Large intestine (tissue), 3 donors: ENCODE measurements at regions not wholly inside any gene's neighbourhood (a gene's known extent, or its start where the extent isn't known, plus 50 kb on each side); places are given as distances from the start of the nearest gene placed in this dataset.

ENCODE experiments used
- DNase-seq, 2 donors: peaks; one replicate each; pipeline versions ENCODE4 v3.0.0 to v3.0.0-alpha.2; 2013
- H3K27ac ChIP-seq: one replicate; pipeline ENCODE4 v1.5.1; 2013; ENCODE audit warnings: low read length
- H3K27me3 ChIP-seq: 2 replicates; pipeline ENCODE4 v1.6.1; 2013; ENCODE audit warnings: low read length; ENCODE audit not compliant: control insufficient read depth, insufficient read depth
- H3K36me3 ChIP-seq: 2 replicates; pipeline ENCODE4 v1.6.1; 2013; ENCODE audit warnings: low read length; ENCODE audit not compliant: control insufficient read depth, insufficient read depth
- H3K4me1 ChIP-seq: one replicate; pipeline ENCODE4 v1.6.1; 2013; ENCODE audit warnings: low read length; ENCODE audit not compliant: control insufficient read depth, insufficient read depth
- H3K4me3 ChIP-seq: one replicate; pipeline ENCODE4 v1.5.1; 2013; ENCODE audit warnings: low read length
- H3K9me3 ChIP-seq: one replicate; pipeline ENCODE4 v1.6.1; 2013; ENCODE audit warnings: mild to moderate bottlenecking, low read depth, low read length, moderate library complexity; ENCODE audit not compliant: control insufficient read depth
- WGBS: methylation state at CpG from one replicate; pipeline ENCODE4 v1.1.5; 2013; ENCODE audit warnings: low lambda C conversion rate; ENCODE audit not compliant: insufficient coverage; 5-methylcytosine and 5-hydroxymethylcytosine counted together

- Histone ChIP-seq H3K36me3 (no peaks in the 10 kb centered on the region), H3K4me1 (no peaks in the 10 kb centered on the region), H3K4me3 (no peak overlapping the region), H3K27me3 (no peaks in the 10 kb centered on the region), H3K27ac (no peak overlapping the region), H3K9me3 (peaks cover 7% of the 10 kb centered on the region)
- no CpG with 5 or more reads among the region's 4 CpGs for WGBS
- no peak for DNase-seq
Measured at GRCh38 chr7:52670608-52671225, 364.7 kb upstream of the POM121L12 start.

- Histone ChIP-seq H3K4me1 (no peaks in the 10 kb centered on the region), H3K36me3 (no peaks in the 10 kb centered on the region), H3K9me3 (peaks cover 7% of the 10 kb centered on the region), H3K27me3 (no peaks in the 10 kb centered on the region), H3K27ac (no peak overlapping the region), H3K4me3 (no peak overlapping the region)
- WGBS: no CpG with 5 or more reads among the region's 21 CpGs
- DNase-seq: no peak
Measured at GRCh38 chr7:52669031-52669430, 366.4 kb upstream of the POM121L12 start.

- H3K27ac ChIP-seq: no peak overlapping the region
- no peak for DNase-seq
- no peaks in the 10 kb centered on the region for H3K36me3 ChIP-seq
- no peaks in the 10 kb centered on the region for H3K4me1 ChIP-seq
- WGBS: no CpG with 5 or more reads among the region's 17 CpGs
- no peak overlapping the region for H3K4me3 ChIP-seq
- peaks cover 7% of the 10 kb centered on the region for H3K9me3 ChIP-seq
- H3K27me3 ChIP-seq: no peaks in the 10 kb centered on the region
Measured at GRCh38 chr7:52668435-52668834, 367.0 kb upstream of the POM121L12 start.

- Histone ChIP-seq H3K4me3 (no peak overlapping the region), H3K9me3 (no peaks in the 10 kb centered on the region), H3K4me1 (no peaks in the 10 kb centered on the region), H3K27me3 (no peaks in the 10 kb centered on the region), H3K36me3 (no peaks in the 10 kb centered on the region), H3K27ac (no peak overlapping the region)
- no peak for DNase-seq
- 60% methylated on average over 1 of the region's 3 CpGs for WGBS
Measured at GRCh38 chr7:52659178-52659577, 376.3 kb upstream of the POM121L12 start.

GRCh38 chr7:52656098-52656497 lies 379.3 kb upstream of the POM121L12 start:
- Histone ChIP-seq H3K4me3 (no peak overlapping the region), H3K27ac (no peak overlapping the region), H3K27me3 (no peaks in the 10 kb centered on the region), H3K9me3 (no peaks in the 10 kb centered on the region), H3K4me1 (no peaks in the 10 kb centered on the region), H3K36me3 (no peaks in the 10 kb centered on the region)
- no CpG with 5 or more reads among the region's 3 CpGs for WGBS
- no peak for DNase-seq

GRCh38 chr7:52652621-52653020 lies 382.8 kb upstream of the POM121L12 start:
- no peaks in the 10 kb centered on the region for H3K9me3 ChIP-seq
- WGBS: no CpG with 5 or more reads among the region's 1 CpG
- no peaks in the 10 kb centered on the region for H3K4me1 ChIP-seq
- H3K27me3 ChIP-seq: no peaks in the 10 kb centered on the region
- no peak for DNase-seq
- no peaks in the 10 kb centered on the region for H3K36me3 ChIP-seq
- no peak overlapping the region for H3K27ac ChIP-seq
- H3K4me3 ChIP-seq: no peak overlapping the region

GRCh38 chr7:52648872-52649271 lies 386.6 kb upstream of the POM121L12 start:
- Histone ChIP-seq H3K9me3 (no peaks in the 10 kb centered on the region), H3K27ac (no peak overlapping the region), H3K4me1 (no peaks in the 10 kb centered on the region), H3K27me3 (no peaks in the 10 kb centered on the region), H3K4me3 (no peak overlapping the region), H3K36me3 (no peaks in the 10 kb centered on the region)
- 86% methylated on average over 1 of the region's 1 CpG for WGBS
- DNase-seq: no peak

- H3K27ac ChIP-seq: no peak overlapping the region
- no peaks in the 10 kb centered on the region for H3K36me3 ChIP-seq
- H3K9me3 ChIP-seq: no peaks in the 10 kb centered on the region
- DNase-seq: no peak
- H3K4me3 ChIP-seq: no peak overlapping the region
- no peaks in the 10 kb centered on the region for H3K4me1 ChIP-seq
- no peaks in the 10 kb centered on the region for H3K27me3 ChIP-seq
- no CpG with 5 or more reads among the region's 1 CpG for WGBS
Measured at GRCh38 chr7:52647046-52647445, 388.4 kb upstream of the POM121L12 start.

GRCh38 chr7:52639981-52640380 lies 395.5 kb upstream of the POM121L12 start:
- Histone ChIP-seq H3K27me3 (no peaks in the 10 kb centered on the region), H3K4me3 (no peak overlapping the region), H3K27ac (no peak overlapping the region), H3K4me1 (no peaks in the 10 kb centered on the region), H3K9me3 (no peaks in the 10 kb centered on the region), H3K36me3 (no peaks in the 10 kb centered on the region)
- 71% methylated on average over 1 of the region's 4 CpGs for WGBS
- no peak for DNase-seq

- Histone ChIP-seq H3K4me3 (no peak overlapping the region), H3K9me3 (no peaks in the 10 kb centered on the region)
- DNase-seq: no peak
Measured at GRCh38 chr7:52639126-52639525, 396.3 kb upstream of the POM121L12 start.

GRCh38 chr7:52635021-52635420 lies 400.4 kb upstream of the POM121L12 start:
- peak overlapping the region; percentile 3 for H3K27ac ChIP-seq
- DNase-seq: peak in 1 of 2 donors; percentile 22
- no CpG with 5 or more reads among the region's 3 CpGs for WGBS

More at GRCh38 chr7:52639126-52639525, 396.3 kb upstream of the POM121L12 start:
- H3K27me3 ChIP-seq: no peaks in the 10 kb centered on the region
- no peak overlapping the region for H3K27ac ChIP-seq
- no peaks in the 10 kb centered on the region for H3K4me1 ChIP-seq
- no peaks in the 10 kb centered on the region for H3K36me3 ChIP-seq

More at GRCh38 chr7:52635021-52635420, 400.4 kb upstream of the POM121L12 start:
- H3K4me1 ChIP-seq: no peaks in the 10 kb centered on the region
- no peaks in the 10 kb centered on the region for H3K36me3 ChIP-seq
- H3K4me3 ChIP-seq: no peak overlapping the region
- H3K9me3 ChIP-seq: no peaks in the 10 kb centered on the region
- H3K27me3 ChIP-seq: no peaks in the 10 kb centered on the region
